ENCODE measurements at regions not wholly inside any gene's neighbourhood (a gene's known extent, or its start where the extent isn't known, plus 50 kb on each side); places are given as distances from the start of the nearest gene placed in this dataset.

DNA sequence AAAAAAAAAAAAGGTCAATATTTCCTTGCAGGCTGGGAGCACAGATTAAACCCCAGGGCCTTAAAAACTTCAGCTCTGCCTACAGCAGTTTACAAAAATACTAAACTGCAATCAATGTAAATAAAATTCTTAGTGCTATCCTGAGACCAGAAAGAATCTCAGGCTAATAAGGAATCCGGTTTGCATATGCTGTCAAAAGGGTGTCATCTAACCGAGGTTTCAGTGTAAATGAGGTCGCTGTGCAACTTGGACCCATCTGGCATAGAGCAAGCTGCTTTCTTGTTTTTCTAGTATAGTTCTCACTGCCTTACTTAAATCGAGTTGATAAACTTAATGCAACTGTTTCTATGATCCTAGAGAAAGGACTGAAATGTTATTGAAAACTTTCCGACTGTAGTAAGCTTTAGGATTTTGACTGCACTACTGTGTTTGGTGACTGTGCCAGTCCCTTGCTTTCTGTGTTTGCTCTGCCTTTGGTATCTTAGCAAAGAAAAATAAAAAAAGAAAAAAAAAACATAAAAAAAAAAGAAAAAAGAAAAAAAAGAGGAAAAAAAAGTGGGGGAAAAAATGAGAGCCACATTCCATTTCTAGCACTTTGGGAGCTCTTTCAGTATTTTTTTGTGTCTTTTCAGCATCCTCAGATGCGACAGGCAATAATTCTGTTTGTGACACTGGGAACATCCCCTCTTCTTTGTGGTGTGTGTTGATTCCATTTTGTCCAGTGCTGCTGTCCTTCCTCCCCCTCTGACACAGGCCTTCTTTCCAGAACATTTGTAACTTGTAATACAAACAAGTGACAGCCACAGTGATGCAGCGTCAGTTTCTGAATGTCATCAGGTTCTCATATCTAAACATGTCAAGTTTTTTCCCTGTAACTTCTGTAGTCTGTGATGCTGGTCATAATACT, 340.5 kb downstream of the ZNF536 start:
- TF ChIP-seq, protein P1, sequence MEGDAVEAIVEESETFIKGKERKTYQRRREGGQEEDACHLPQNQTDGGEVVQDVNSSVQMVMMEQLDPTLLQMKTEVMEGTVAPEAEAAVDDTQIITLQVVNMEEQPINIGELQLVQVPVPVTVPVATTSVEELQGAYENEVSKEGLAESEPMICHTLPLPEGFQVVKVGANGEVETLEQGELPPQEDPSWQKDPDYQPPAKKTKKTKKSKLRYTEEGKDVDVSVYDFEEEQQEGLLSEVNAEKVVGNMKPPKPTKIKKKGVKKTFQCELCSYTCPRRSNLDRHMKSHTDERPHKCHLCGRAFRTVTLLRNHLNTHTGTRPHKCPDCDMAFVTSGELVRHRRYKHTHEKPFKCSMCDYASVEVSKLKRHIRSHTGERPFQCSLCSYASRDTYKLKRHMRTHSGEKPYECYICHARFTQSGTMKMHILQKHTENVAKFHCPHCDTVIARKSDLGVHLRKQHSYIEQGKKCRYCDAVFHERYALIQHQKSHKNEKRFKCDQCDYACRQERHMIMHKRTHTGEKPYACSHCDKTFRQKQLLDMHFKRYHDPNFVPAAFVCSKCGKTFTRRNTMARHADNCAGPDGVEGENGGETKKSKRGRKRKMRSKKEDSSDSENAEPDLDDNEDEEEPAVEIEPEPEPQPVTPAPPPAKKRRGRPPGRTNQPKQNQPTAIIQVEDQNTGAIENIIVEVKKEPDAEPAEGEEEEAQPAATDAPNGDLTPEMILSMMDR (conservative IDR thresholded peaks at IDR 0.05 in 1 of 2, IDR thresholded peaks at IDR 0.05 in 1 of 2; ENCODE audit: extremely low read depth in 1 of 2, insufficient read depth in 1 of 2, low read depth in 1 of 2, low read length in 2 of 2): no peak
- TF ChIP-seq EZH2 (IDR thresholded peaks at IDR 0.05; ENCODE audit: borderline replicate concordance, low read length): no peak

Data from mammary epithelial cell (primary cell).